Endothelial cell of umbilical vein (primary cell): ENCODE measurements at regions not wholly inside any gene's neighbourhood (a gene's known extent, or its start where the extent isn't known, plus 50 kb on each side); places are given as distances from the start of the nearest gene placed in this dataset.

Experiments used
- BruUV-seq: library from RNA; stranded (reverse); fragments of 400-500 nt; replicated peaks from 2 replicates; lab custom pipeline; 2021; lab: Mats Ljungman, UMichigan
- CTCF ChIA-PET: fragments of 300-600, 350-600 bp; sonication (Branson Sonifier 250); formaldehyde crosslinking; loops from one replicate; lab custom pipeline; 2021; ENCODE audit warnings: antibody characterized with exemption, inconsistent platforms; lab: Charles Lee
- POLR2A ChIA-PET: fragments of 300-600, 350-600 bp; sonication (Branson Sonifier 250); formaldehyde crosslinking; loops from one replicate; lab custom pipeline; 2021; ENCODE audit warnings: antibody characterized with exemption, inconsistent platforms; lab: Charles Lee
- DNase-seq: peaks from one replicate; pipeline ENCODE4 v3.0.0-alpha.2; 2011; ENCODE audit warnings: low read depth, low spot score
- FAIRE-seq: peaks from 2 replicates; lab custom pipeline; 2011; peaks lifted over from hg19 to GRCh38; lab: Jason Lieb, UNC
- H2AFZ ChIP-seq: 2 replicates; pipeline ENCODE4 v1.6.0; 2012; ENCODE audit warnings: low read depth, low read length, control low read depth, inconsistent platforms
- H3K27ac ChIP-seq: 2 replicates; pipeline ENCODE4 v1.5.1; 2011; ENCODE audit warnings: low read depth, mild to moderate bottlenecking, control low read depth, low read length, moderate library complexity; ENCODE audit not compliant: insufficient read depth
- H3K27me3 ChIP-seq, 2 experiments: 2 replicates each; pipeline versions ENCODE4 v1.6.0 to v1.6.1; 2011; ENCODE audit warnings: low read length in 2 of 2, mixed read lengths in 1 of 2; ENCODE audit not compliant: control insufficient read depth in 2 of 2, insufficient read depth in 2 of 2
- H3K36me3 ChIP-seq, 2 experiments: 2 replicates in 1 of 2; 3 replicates in 1 of 2; pipeline ENCODE4 v1.5.1; 2011; ENCODE audit warnings: low read length in 2 of 2, mild to moderate bottlenecking in 1 of 2, moderate library complexity in 1 of 2; ENCODE audit not compliant: control insufficient read depth in 2 of 2, insufficient read depth in 2 of 2; ENCODE audit errors: extremely low read depth in 1 of 2
- H3K4me1 ChIP-seq: 3 replicates; pipeline ENCODE4 v1.5.1; 2011; ENCODE audit warnings: mild to moderate bottlenecking, low read length; ENCODE audit not compliant: control insufficient read depth, insufficient read depth; ENCODE audit errors: extremely low read depth
- H3K4me2 ChIP-seq: 2 replicates; pipeline ENCODE4 v1.6.1; 2011; ENCODE audit warnings: low read length, control low read depth, mixed read lengths; ENCODE audit not compliant: insufficient read depth
- H3K4me3 ChIP-seq, 3 experiments: fragments of 200-600 bp in 1 of 3; sonication (generic), shearing (Covaris generic) in 1 of 3; replicated peaks in 1 of 3; 2 replicates each; pipeline ENCODE4 v1.5.1; 2011 to 2016; ENCODE audit warnings: control low read depth in 3 of 3, low read length in 3 of 3, mild to moderate bottlenecking in 2 of 3, inconsistent platforms in 1 of 3, low read depth in 1 of 3, moderate library complexity in 1 of 3; ENCODE audit not compliant: insufficient read depth in 1 of 3
- H3K79me2 ChIP-seq: 2 replicates; pipeline ENCODE4 v1.6.0; 2012; ENCODE audit warnings: low read length, inconsistent platforms; ENCODE audit not compliant: control insufficient read depth, insufficient read depth
- H3K9ac ChIP-seq: replicated peaks from 2 replicates; pipeline ENCODE3; 2011; ENCODE audit warnings: low read length, control low read depth; ENCODE audit not compliant: insufficient read depth; ENCODE audit errors: extremely low read depth
- H3K9me1 ChIP-seq: replicated peaks from 3 replicates; pipeline ENCODE4 v1.6.0; 2011; ENCODE audit warnings: mild to moderate bottlenecking, low read length; ENCODE audit not compliant: control insufficient read depth, insufficient read depth; ENCODE audit errors: extremely low read depth
- H3K9me3 ChIP-seq: replicated peaks from 2 replicates; pipeline ENCODE4 v1.5.1; 2012; ENCODE audit warnings: low read length, inconsistent platforms; ENCODE audit not compliant: control insufficient read depth, insufficient read depth
- H4K20me1 ChIP-seq: replicated peaks from 2 replicates; pipeline ENCODE3; 2011; ENCODE audit warnings: mild to moderate bottlenecking, low read length; ENCODE audit not compliant: control insufficient read depth, insufficient read depth; ENCODE audit errors: extremely low read depth
- EZH2 ChIP-seq: IDR thresholded peaks from 2 replicates; pipeline ENCODE4 v1.6.1; 2012; ENCODE audit warnings: borderline replicate concordance, low read depth, mild to moderate bottlenecking, moderate library complexity, low read length, inconsistent platforms; ENCODE audit not compliant: severe bottlenecking
- FOS ChIP-seq: IDR thresholded peaks from 2 replicates; pipeline ENCODE4 v1.6.1; 2011; ENCODE audit warnings: mild to moderate bottlenecking, low read length, moderate library complexity, borderline replicate concordance; ENCODE audit not compliant: insufficient read depth
- GATA2 ChIP-seq: IDR thresholded peaks from 2 replicates; pipeline ENCODE4 v1.7.0; 2011; ENCODE audit warnings: low read depth, mild to moderate bottlenecking, moderate library complexity, mixed read lengths, low read length; ENCODE audit not compliant: insufficient read length, insufficient read depth
- JUN ChIP-seq: IDR thresholded peaks from 2 replicates; pipeline ENCODE4 v1.6.1; 2011; ENCODE audit warnings: borderline replicate concordance, low read depth; ENCODE audit not compliant: insufficient read length, insufficient read depth
- MYC ChIP-seq: IDR thresholded peaks from one replicate; pipeline ENCODE4 v1.6.1; 2011; ENCODE audit warnings: mild to moderate bottlenecking, low read depth, low read length
- POLR2A ChIP-seq: IDR thresholded peaks from 2 replicates; pipeline ENCODE4 v1.6.1; 2012; ENCODE audit warnings: low read depth, mild to moderate bottlenecking, control low read depth, low read length
- POLR2AphosphoS5 ChIP-seq: IDR thresholded peaks from 2 replicates; pipeline ENCODE4 v1.6.1; 2012; ENCODE audit warnings: low read depth, mild to moderate bottlenecking, control low read depth, low read length, moderate library complexity; ENCODE audit not compliant: insufficient read depth
- dilution Hi-C: fragments of 300-500 bp; cut with MboI; formaldehyde crosslinking; loops from one replicate; pipeline ENCODE4 v1.15.0; 2019; ENCODE audit warnings: low sequenced_read_pairs; ENCODE audit not compliant: extremely low pct_ligation_motif_present
- intact Hi-C: fragments of 100-400 bp; cut with micrococcal nuclease; formaldehyde crosslinking; loops from one replicate; pipeline ENCODE4 v1.10.0; 2022
- TF ChIP-seq, protein P1 (sequence below), 2 donors: IDR thresholded peaks; 1 replicate in 1 of 2; 2 replicates in 1 of 2; pipeline ENCODE4 v1.5.1; 2011; ENCODE audit warnings: low read length in 2 of 2, mild to moderate bottlenecking in 2 of 2, moderate library complexity in 2 of 2, control low read depth in 1 of 2, inconsistent platforms in 1 of 2, low read depth in 1 of 2; ENCODE audit not compliant: insufficient read depth in 1 of 2; ENCODE audit errors: extremely low read depth in 1 of 2
- TF ChIP-seq, protein P2 (sequence below): IDR thresholded peaks from 2 replicates; pipeline ENCODE4 v1.6.1; 2011; ENCODE audit not compliant: insufficient read depth, insufficient read length

DNA sequence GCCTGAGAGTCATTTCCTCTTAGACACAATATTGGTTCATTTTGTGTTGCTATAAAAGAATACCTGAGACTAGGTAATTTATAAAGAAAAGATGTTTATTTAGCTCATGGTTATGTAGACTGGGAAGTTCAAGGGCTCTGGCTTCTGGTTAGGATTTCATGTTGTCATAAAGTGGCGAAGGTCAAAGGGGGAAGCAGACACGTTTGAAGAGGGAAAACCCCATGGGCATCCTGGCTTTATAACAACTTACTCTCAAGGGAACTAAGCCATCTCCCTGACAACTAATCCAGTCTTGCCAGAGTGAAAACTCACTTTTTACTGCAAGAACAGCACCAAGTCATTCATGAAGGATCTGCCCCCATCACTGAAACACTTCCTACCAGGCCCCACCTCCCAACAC, 89.7 kb upstream of the RNF152 start:
- Histone ChIP-seq H2AFZ (no peak overlapping the region), H3K9ac (no peak overlapping the region), H3K4me3 (no peak overlapping the region), H3K9me3 (no peaks in the 10 kb centered on the region), H3K27ac (no peak overlapping the region), H3K9me1 (no peaks in the 10 kb centered on the region), H4K20me1 (no peaks in the 10 kb centered on the region), H3K27me3 (no peaks in the 10 kb centered on the region), H3K4me1 (peaks cover 8% of the 10 kb centered on the region), H3K4me2 (no peak overlapping the region), H3K79me2 (no peaks in the 10 kb centered on the region), H3K36me3 (no peaks in the 10 kb centered on the region)
- no peak for DNase-seq
- no peak for FAIRE-seq
- BruUV-seq = no TSS peak
- CTCF ChIA-PET = interaction anchor here (0.5 to 1.0 kb wide), 2 partner anchors 9 to 88 kb away, joined by 3 read pairs; no protein-coding TSS in a partner anchor
- dilution Hi-C loops (no loop called here), intact Hi-C loops (no loop called here)
- TF ChIP-seq, protein P1, sequence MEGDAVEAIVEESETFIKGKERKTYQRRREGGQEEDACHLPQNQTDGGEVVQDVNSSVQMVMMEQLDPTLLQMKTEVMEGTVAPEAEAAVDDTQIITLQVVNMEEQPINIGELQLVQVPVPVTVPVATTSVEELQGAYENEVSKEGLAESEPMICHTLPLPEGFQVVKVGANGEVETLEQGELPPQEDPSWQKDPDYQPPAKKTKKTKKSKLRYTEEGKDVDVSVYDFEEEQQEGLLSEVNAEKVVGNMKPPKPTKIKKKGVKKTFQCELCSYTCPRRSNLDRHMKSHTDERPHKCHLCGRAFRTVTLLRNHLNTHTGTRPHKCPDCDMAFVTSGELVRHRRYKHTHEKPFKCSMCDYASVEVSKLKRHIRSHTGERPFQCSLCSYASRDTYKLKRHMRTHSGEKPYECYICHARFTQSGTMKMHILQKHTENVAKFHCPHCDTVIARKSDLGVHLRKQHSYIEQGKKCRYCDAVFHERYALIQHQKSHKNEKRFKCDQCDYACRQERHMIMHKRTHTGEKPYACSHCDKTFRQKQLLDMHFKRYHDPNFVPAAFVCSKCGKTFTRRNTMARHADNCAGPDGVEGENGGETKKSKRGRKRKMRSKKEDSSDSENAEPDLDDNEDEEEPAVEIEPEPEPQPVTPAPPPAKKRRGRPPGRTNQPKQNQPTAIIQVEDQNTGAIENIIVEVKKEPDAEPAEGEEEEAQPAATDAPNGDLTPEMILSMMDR (IDR thresholded peaks at IDR 0.05; ENCODE audit: extremely low read depth in 1 of 2, insufficient read depth in 1 of 2, low read depth in 1 of 2, low read length in 2 of 2) = no peak
- TF ChIP-seq, protein P2, sequence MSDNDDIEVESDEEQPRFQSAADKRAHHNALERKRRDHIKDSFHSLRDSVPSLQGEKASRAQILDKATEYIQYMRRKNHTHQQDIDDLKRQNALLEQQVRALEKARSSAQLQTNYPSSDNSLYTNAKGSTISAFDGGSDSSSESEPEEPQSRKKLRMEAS = no peak
- TF ChIP-seq FOS (no peak), MYC (no peak), POLR2A (no peak), EZH2 (no peak), POLR2AphosphoS5 (no peak), GATA2 (no peak), JUN (no peak)
- POLR2A ChIA-PET = no interaction called here
